HG02884 (cell line): ENCODE measurements at regions not wholly inside any gene's neighbourhood (a gene's known extent, or its start where the extent isn't known, plus 50 kb on each side); places are given as distances from the start of the nearest gene placed in this dataset.

Experiments used
- ATAC-seq: cut with Tn5 transposase; IDR thresholded peaks from one replicate; pipeline ENCODE4 v1.9.1; 2021; ENCODE audit warnings: mild to moderate bottlenecking, moderate library complexity; ENCODE audit not compliant: unreplicated experiment

- ATAC-seq = no peak
These were observed 124.6 kb upstream of the BCL2L14 start for GRCh38 chr12:11946161-11946560.

- ATAC-seq = no peak
These were observed 123.5 kb upstream of the BCL2L14 start for GRCh38 chr12:11947213-11947612.

GRCh38 chr12:11949738-11950411 lies 120.9 kb upstream of the BCL2L14 start:
- no peak for ATAC-seq

- no peak for ATAC-seq
These were observed 119.5 kb upstream of the BCL2L14 start for GRCh38 chr12:11951209-11951608.

- ATAC-seq = no peak
These were observed 117.2 kb upstream of the BCL2L14 start for GRCh38 chr12:11953523-11953922.

- no peak for ATAC-seq
These were observed 116.6 kb upstream of the BCL2L14 start for GRCh38 chr12:11954181-11954580.

GRCh38 chr12:11958221-11959091 lies 112.3 kb upstream of the BCL2L14 start:
- ATAC-seq = no peak

- no peak for ATAC-seq
These were observed 111.5 kb upstream of the BCL2L14 start for GRCh38 chr12:11959117-11959823.

- no peak for ATAC-seq
These were observed 110.1 kb upstream of the BCL2L14 start for GRCh38 chr12:11960646-11961045.

- ATAC-seq = no peak
These were observed 109.1 kb upstream of the BCL2L14 start for GRCh38 chr12:11961686-11962085.

- no peak for ATAC-seq
These were observed 107.9 kb upstream of the BCL2L14 start for GRCh38 chr12:11962860-11963259.

GRCh38 chr12:11963841-11964471 lies 106.8 kb upstream of the BCL2L14 start:
- ATAC-seq = no peak

GRCh38 chr12:11965258-11965910 lies 105.4 kb upstream of the BCL2L14 start:
- no peak for ATAC-seq

GRCh38 chr12:11967376-11968047 lies 103.2 kb upstream of the BCL2L14 start:
- ATAC-seq = no peak

GRCh38 chr12:11968048-11968383 lies 102.7 kb upstream of the BCL2L14 start:
- ATAC-seq = no peak

GRCh38 chr12:11968516-11968915 lies 102.2 kb upstream of the BCL2L14 start:
- ATAC-seq = no peak

- ATAC-seq = peak; percentile 80
These were observed 101.1 kb upstream of the BCL2L14 start for GRCh38 chr12:11969437-11970154.

- ATAC-seq = no peak
These were observed 100.6 kb upstream of the BCL2L14 start for GRCh38 chr12:11970155-11970520.

- ATAC-seq = no peak
These were observed 97.3 kb upstream of the BCL2L14 start for GRCh38 chr12:11973396-11973795.

- no peak for ATAC-seq
These were observed 94.7 kb upstream of the BCL2L14 start for GRCh38 chr12:11976005-11976404.
